OCI-LY1 (cell line): ENCODE measurements at regions not wholly inside any gene's neighbourhood (a gene's known extent, or its start where the extent isn't known, plus 50 kb on each side); places are given as distances from the start of the nearest gene placed in this dataset.

ENCODE experiments used
- H2AFZ ChIP-seq: fragments of 200-600 bp; sonication (generic), shearing (Covaris generic); 2 replicates; pipeline ENCODE4 v1.6.0; 2014; ENCODE audit warnings: antibody characterized with exemption, mild to moderate bottlenecking, low read length
- H3F3A ChIP-seq: fragments of 200-600 bp; sonication (generic), shearing (Covaris generic); 2 replicates; pipeline ENCODE4 v1.6.0; 2014; ENCODE audit warnings: mild to moderate bottlenecking, antibody characterized with exemption, low read length, moderate library complexity; ENCODE audit not compliant: insufficient read depth
- H3K27ac ChIP-seq: fragments of 200-600 bp; sonication (generic); 2 replicates; pipeline ENCODE4 v1.5.1; 2014; ENCODE audit warnings: low read length, mixed run types, mild to moderate bottlenecking, low read depth; ENCODE audit not compliant: poor library complexity, severe bottlenecking
- H3K27me3 ChIP-seq: fragments of 200-600 bp; sonication (generic); 2 replicates; pipeline ENCODE4 v1.6.0; 2014; ENCODE audit warnings: antibody characterized with exemption, mild to moderate bottlenecking, low read length, moderate library complexity; ENCODE audit not compliant: insufficient read depth
- H3K36me3 ChIP-seq: fragments of 200-600 bp; sonication (generic); 2 replicates; pipeline ENCODE4 v1.6.1; 2014; ENCODE audit warnings: mild to moderate bottlenecking, antibody characterized with exemption, low read length, moderate library complexity, mixed read lengths; ENCODE audit not compliant: insufficient read depth
- H3K4me1 ChIP-seq: fragments of 200-600 bp; sonication (generic); 2 replicates; pipeline ENCODE4 v1.5.1; 2014; ENCODE audit warnings: mild to moderate bottlenecking, low read length, moderate library complexity; ENCODE audit not compliant: insufficient read depth, severe bottlenecking
- H3K4me2 ChIP-seq: fragments of 200-600 bp; sonication (generic), shearing (Covaris generic); 2 replicates; pipeline ENCODE4 v1.6.1; 2014; ENCODE audit warnings: low read length
- H3K4me3 ChIP-seq: fragments of 200-600 bp; sonication (generic); 2 replicates; pipeline ENCODE4 v1.5.1; 2014; ENCODE audit warnings: low read length, low read depth, mild to moderate bottlenecking, mixed read lengths; ENCODE audit not compliant: poor library complexity, severe bottlenecking
- H3K79me2 ChIP-seq: fragments of 200-600 bp; shearing (Covaris generic); 2 replicates; pipeline ENCODE4 v1.6.1; 2016; ENCODE audit warnings: mixed run types, low read length, mixed read lengths; ENCODE audit not compliant: insufficient read depth
- H3K9ac ChIP-seq: fragments of 200-600 bp; sonication (generic), shearing (Covaris generic); 2 replicates; pipeline ENCODE4 v1.6.1; 2014; ENCODE audit warnings: mild to moderate bottlenecking, low read length, mixed read lengths
- H3K9me2 ChIP-seq: fragments of 200-600 bp; sonication (generic), shearing (Covaris generic); 2 replicates; pipeline ENCODE4 v1.6.1; 2014; ENCODE audit warnings: low read depth, mild to moderate bottlenecking, low read length, mixed read lengths
- H3K9me3 ChIP-seq: fragments of 200-600 bp; shearing (Covaris generic); 2 replicates; pipeline ENCODE4 v1.6.1; 2014; ENCODE audit warnings: low read length, mixed read lengths
- H4K20me1 ChIP-seq: fragments of 200-600 bp; sonication (generic), shearing (Covaris generic); 2 replicates; pipeline ENCODE4 v1.6.0; 2016; ENCODE audit warnings: mild to moderate bottlenecking, low read length; ENCODE audit not compliant: insufficient read depth
- CTCF ChIP-seq: fragments of 200-600 bp; sonication (generic), shearing (Covaris generic); IDR thresholded peaks from 2 replicates; pipeline ENCODE4 v1.5.1; 2017; ENCODE audit warnings: mild to moderate bottlenecking, antibody characterized with exemption, low read length, moderate library complexity, mixed read lengths
- EZH2 ChIP-seq: fragments of 200-600 bp; sonication (generic), shearing (Covaris generic); IDR thresholded peaks from 2 replicates; pipeline ENCODE4 v1.8.0; 2017; ENCODE audit warnings: borderline replicate concordance, mixed run types, mild to moderate bottlenecking, antibody characterized with exemption, low read length, moderate library complexity, mixed read lengths

- no peaks in the 10 kb centered on the region for H4K20me1 ChIP-seq
- H3K79me2 ChIP-seq = no peaks in the 10 kb centered on the region
- H3F3A ChIP-seq = no peaks in the 10 kb centered on the region
- H3K27ac ChIP-seq = no peak overlapping the region
- TF ChIP-seq CTCF = no peak
- TF ChIP-seq EZH2 = no peak
- H3K4me2 ChIP-seq = no peak overlapping the region
- no peaks in the 10 kb centered on the region for H3K9me3 ChIP-seq
- no peak overlapping the region for H2AFZ ChIP-seq
- no peaks in the 10 kb centered on the region for H3K36me3 ChIP-seq
- H3K4me3 ChIP-seq = no peak overlapping the region
- H3K27me3 ChIP-seq = peaks cover 4% of the 10 kb centered on the region
- H3K9ac ChIP-seq = no peak overlapping the region
- H3K4me1 ChIP-seq = no peaks in the 10 kb centered on the region
- no peaks in the 10 kb centered on the region for H3K9me2 ChIP-seq
These were observed 60.9 kb upstream of the SLC4A7 start for GRCh38 chr3:27545061-27545460.

- Histone ChIP-seq H3K27me3 (peaks cover 4% of the 10 kb centered on the region), H2AFZ (no peak overlapping the region), H3K4me2 (no peak overlapping the region), H3K4me3 (no peak overlapping the region), H3K9me3 (no peaks in the 10 kb centered on the region), H3K9ac (no peak overlapping the region), H4K20me1 (no peaks in the 10 kb centered on the region), H3K4me1 (no peaks in the 10 kb centered on the region), H3K36me3 (no peaks in the 10 kb centered on the region), H3K27ac (no peak overlapping the region), H3K9me2 (no peaks in the 10 kb centered on the region), H3K79me2 (no peaks in the 10 kb centered on the region), H3F3A (no peaks in the 10 kb centered on the region)
- no peak for TF ChIP-seq EZH2
- no peak for TF ChIP-seq CTCF
These were observed 60.2 kb upstream of the SLC4A7 start for GRCh38 chr3:27544372-27544865.

GRCh38 chr3:27542476-27542875 lies 58.3 kb upstream of the SLC4A7 start:
- Histone ChIP-seq H4K20me1 (no peaks in the 10 kb centered on the region), H3K9me3 (no peaks in the 10 kb centered on the region), H3K27ac (no peak overlapping the region), H3K79me2 (no peaks in the 10 kb centered on the region), H3K4me2 (no peak overlapping the region), H3F3A (no peaks in the 10 kb centered on the region), H3K36me3 (no peaks in the 10 kb centered on the region), H3K27me3 (peaks cover 3% of the 10 kb centered on the region; the same call in 1 of the 2 replicates), H3K9me2 (no peaks in the 10 kb centered on the region), H3K4me3 (no peak overlapping the region), H3K4me1 (no peaks in the 10 kb centered on the region), H3K9ac (no peak overlapping the region), H2AFZ (no peak overlapping the region)
- TF ChIP-seq CTCF (no peak), EZH2 (no peak)
